H9 (cell line): ENCODE measurements at regions not wholly inside any gene's neighbourhood (a gene's known extent, or its start where the extent isn't known, plus 50 kb on each side); places are given as distances from the start of the nearest gene placed in this dataset.

Source experiments
- DNase-seq: peaks from one replicate; pipeline ENCODE4 v3.0.0-alpha.2; 2017
- H2AFZ ChIP-seq: one replicate; pipeline ENCODE4 v1.6.1; 2013; ENCODE audit warnings: mild to moderate bottlenecking, low read length, control low read depth, moderate library complexity
- H2AK5ac ChIP-seq: 2 replicates; pipeline ENCODE4 v1.6.1; 2013; ENCODE audit warnings: low read length, control low read depth, mixed read lengths; ENCODE audit not compliant: insufficient read length
- H2BK120ac ChIP-seq: one replicate; pipeline ENCODE4 v1.6.1; 2013; ENCODE audit warnings: low read depth, mild to moderate bottlenecking, low read length, control low read depth, inconsistent platforms; ENCODE audit not compliant: poor library complexity, severe bottlenecking
- H2BK12ac ChIP-seq: 2 replicates; pipeline ENCODE4 v1.6.1; 2013; ENCODE audit warnings: low read length, control low read depth, mixed read lengths, low read depth; ENCODE audit not compliant: insufficient read length
- H2BK15ac ChIP-seq: 2 replicates; pipeline ENCODE4 v1.6.1; 2013; ENCODE audit warnings: low read depth, low read length, control low read depth
- H2BK20ac ChIP-seq: one replicate; pipeline ENCODE4 v1.6.1; 2013; ENCODE audit warnings: low read depth, mild to moderate bottlenecking, low read length, control low read depth, inconsistent platforms; ENCODE audit not compliant: poor library complexity, severe bottlenecking
- H2BK5ac ChIP-seq: 2 replicates; pipeline ENCODE4 v1.6.1; 2013; ENCODE audit warnings: low read length, control low read depth, mixed read lengths; ENCODE audit not compliant: insufficient read length
- H3K14ac ChIP-seq: 2 replicates; pipeline ENCODE4 v1.6.1; 2013; ENCODE audit warnings: low read length, control low read depth; ENCODE audit not compliant: insufficient read depth
- H3K18ac ChIP-seq: 2 replicates; pipeline ENCODE4 v1.6.1; 2013; ENCODE audit warnings: low read depth, mild to moderate bottlenecking, mixed read lengths, low read length, control low read depth; ENCODE audit not compliant: insufficient read length
- H3K23ac ChIP-seq: 2 replicates; pipeline ENCODE4 v1.6.1; 2013; ENCODE audit warnings: low read length, control low read depth, mixed read lengths, low read depth; ENCODE audit not compliant: insufficient read length
- H3K23me2 ChIP-seq: 2 replicates; pipeline ENCODE4 v1.6.1; 2013; ENCODE audit warnings: low read depth, mild to moderate bottlenecking, mixed read lengths, low read length, control low read depth; ENCODE audit not compliant: insufficient read length, poor library complexity, severe bottlenecking
- H3K27ac ChIP-seq: 2 replicates; pipeline ENCODE4 v1.5.1; 2013; ENCODE audit warnings: low read length, control low read depth, mixed read lengths, low read depth; ENCODE audit not compliant: insufficient read length
- H3K27me3 ChIP-seq: 2 replicates; pipeline ENCODE4 v1.6.1; 2013; ENCODE audit warnings: low read length, control low read depth, inconsistent platforms; ENCODE audit not compliant: insufficient read depth
- H3K4ac ChIP-seq: 2 replicates; pipeline ENCODE4 v1.6.1; 2013; ENCODE audit warnings: low read depth, mild to moderate bottlenecking, control low read depth, inconsistent platforms, low read length, moderate library complexity
- H3K4me1 ChIP-seq: 2 replicates; pipeline ENCODE4 v1.6.1; 2013; ENCODE audit warnings: low read length, control low read depth, inconsistent platforms; ENCODE audit not compliant: insufficient read depth
- H3K4me2 ChIP-seq: 2 replicates; pipeline ENCODE4 v1.6.1; 2013; ENCODE audit warnings: low read length, control low read depth, mixed read lengths; ENCODE audit not compliant: insufficient read length, insufficient read depth
- H3K56ac ChIP-seq: 2 replicates; pipeline ENCODE4 v1.6.1; 2013; ENCODE audit warnings: low read depth, mild to moderate bottlenecking, mixed read lengths, low read length, control low read depth; ENCODE audit not compliant: insufficient read length
- H3K79me1 ChIP-seq: 2 replicates; pipeline ENCODE4 v1.6.1; 2013; ENCODE audit warnings: low read depth, mild to moderate bottlenecking, moderate library complexity, low read length, control low read depth, inconsistent platforms; ENCODE audit not compliant: insufficient read depth, poor library complexity, severe bottlenecking
- H3K79me2 ChIP-seq: 2 replicates; pipeline ENCODE4 v1.6.1; 2013; ENCODE audit warnings: low read length, control low read depth, inconsistent platforms; ENCODE audit not compliant: insufficient read depth
- H3K9ac ChIP-seq: 2 replicates; pipeline ENCODE4 v1.6.1; 2013; ENCODE audit warnings: low read length, control low read depth, mixed read lengths; ENCODE audit not compliant: insufficient read length; ENCODE audit errors: extremely low read depth
- H3K9me3 ChIP-seq: one replicate; pipeline ENCODE4 v1.6.1; 2013; ENCODE audit warnings: low read depth, low read length, inconsistent platforms; ENCODE audit not compliant: control insufficient read depth
- H3T11ph ChIP-seq: one replicate; pipeline ENCODE4 v1.6.1; 2013; ENCODE audit warnings: mild to moderate bottlenecking, low read length, control low read depth, inconsistent platforms
- H4K20me1 ChIP-seq: one replicate; pipeline ENCODE4 v1.6.1; 2013; ENCODE audit not compliant: control insufficient read depth, insufficient read length, insufficient read depth
- H4K5ac ChIP-seq: 2 replicates; pipeline ENCODE4 v1.6.1; 2013; ENCODE audit warnings: low read depth, mild to moderate bottlenecking, mixed read lengths, low read length, control low read depth; ENCODE audit not compliant: insufficient read length
- H4K8ac ChIP-seq: replicated peaks from 2 replicates; pipeline ENCODE4 v1.6.1; 2013; ENCODE audit warnings: low read length, control low read depth, mixed read lengths, low read depth; ENCODE audit not compliant: insufficient read length
- H4K91ac ChIP-seq: 2 replicates; pipeline ENCODE4 v1.6.1; 2013; ENCODE audit warnings: low read depth, mild to moderate bottlenecking, moderate library complexity, mixed read lengths, low read length, control low read depth; ENCODE audit not compliant: insufficient read length
- H3K27ac Mint-ChIP-seq, 3 experiments: 2 replicates in 2 of 3; 3 replicates in 1 of 3; pipeline ENCODE4 v1.8.0; 2020 to 2021; ENCODE audit warnings: mixed read lengths in 3 of 3, mild to moderate bottlenecking in 1 of 3, moderate library complexity in 1 of 3
- H3K27me3 Mint-ChIP-seq: 2 replicates; pipeline ENCODE4 v1.8.0; 2021; ENCODE audit warnings: low read depth, mild to moderate bottlenecking, moderate library complexity, mixed read lengths
- H3K36me3 Mint-ChIP-seq, 3 experiments: 2 replicates in 2 of 3; 3 replicates in 1 of 3; pipeline ENCODE4 v1.8.0; 2020 to 2021; ENCODE audit warnings: low read depth in 3 of 3, mixed read lengths in 3 of 3; ENCODE audit not compliant: insufficient read depth in 1 of 3
- H3K4me1 Mint-ChIP-seq, 2 experiments: 2 replicates each; pipeline ENCODE4 v1.8.0; 2020; ENCODE audit warnings: mixed read lengths in 2 of 2
- H3K4me3 Mint-ChIP-seq, 2 experiments: 2 replicates in 1 of 2; 3 replicates in 1 of 2; pipeline ENCODE4 v1.8.0; 2020 to 2021; ENCODE audit warnings: mild to moderate bottlenecking in 2 of 2, mixed read lengths in 2 of 2, moderate library complexity in 1 of 2
- H3K9me3 Mint-ChIP-seq, 2 experiments: 2 replicates in 1 of 2; 3 replicates in 1 of 2; pipeline ENCODE4 v1.8.0; 2020; ENCODE audit warnings: mild to moderate bottlenecking in 2 of 2, mixed read lengths in 2 of 2, moderate library complexity in 1 of 2
- CTCF ChIP-seq: fragments of 200-600 bp; sonication (generic); conservative IDR thresholded peaks from 3 replicates; pipeline ENCODE4 v1.8.0; 2021; ENCODE audit warnings: antibody characterized with exemption, mild to moderate bottlenecking
- WGBS: extraction: QIAGEN DNeasy Blood & Tissue Kit; methylation state at CpG from one replicate; pipeline ENCODE4 v1.1.7; 2013; ENCODE audit warnings: missing lambda C conversion rate, low lambda C conversion rate, mixed read lengths; ENCODE audit not compliant: insufficient read length; ENCODE audit errors: extremely low coverage; 5-methylcytosine and 5-hydroxymethylcytosine counted together

GRCh38 chr20:23192469-23192868 is 106.3 kb upstream of the CD93 start:
- no CpG with 5 or more reads among the region's 3 CpGs for WGBS

More at GRCh38 chr20:23192469-23192868, 106.3 kb upstream of the CD93 start:
- no peaks in the 10 kb centered on the region for H3K27me3 ChIP-seq
- Mint-ChIP-seq H3K4me1 (no peaks in the 10 kb centered on the region), H3K27ac (no peak overlapping the region), H3K4me3 (no peak overlapping the region), H3K27me3 (peaks cover 4% of the 10 kb centered on the region), H3K36me3 (peaks cover 0 to 8% (median 0%) of the 10 kb centered on the region in 3 experiments; a peak in 1 of 7 replicates), H3K9me3 (peaks cover 8 to 9% of the 10 kb centered on the region in 2 experiments; a peak in 3 of 5 replicates)
- no peak for TF ChIP-seq CTCF
- no peaks in the 10 kb centered on the region for H3K4me1 ChIP-seq
- H3K18ac ChIP-seq: no peak overlapping the region
- H3K79me2 ChIP-seq: no peaks in the 10 kb centered on the region
- H3K14ac ChIP-seq: no peak overlapping the region
- no peak overlapping the region for H2BK15ac ChIP-seq
- no peaks in the 10 kb centered on the region for H4K20me1 ChIP-seq
- H3K79me1 ChIP-seq: no peaks in the 10 kb centered on the region
- no peak overlapping the region for H3K4ac ChIP-seq
- no peaks in the 10 kb centered on the region for H3K23me2 ChIP-seq
- H4K91ac ChIP-seq: no peak overlapping the region
- no peak overlapping the region for H4K8ac ChIP-seq
- DNase-seq: no peak
- H3K9me3 ChIP-seq: no peaks in the 10 kb centered on the region
- H3K9ac ChIP-seq: no peak overlapping the region
- no peak overlapping the region for H3K27ac ChIP-seq
- no peak overlapping the region for H2BK5ac ChIP-seq
- H3K56ac ChIP-seq: no peak overlapping the region
- H3K23ac ChIP-seq: no peak overlapping the region
- H2AFZ ChIP-seq: no peak overlapping the region
- H3K4me2 ChIP-seq: no peak overlapping the region
- no peak overlapping the region for H2BK12ac ChIP-seq
- no peak overlapping the region for H2AK5ac ChIP-seq
- H4K5ac ChIP-seq: no peak overlapping the region
- no peak overlapping the region for H2BK120ac ChIP-seq
- H2BK20ac ChIP-seq: no peak overlapping the region
- H3T11ph ChIP-seq: no peak overlapping the region
